Testis (tissue), 2 donors: ENCODE measurements at regions not wholly inside any gene's neighbourhood (a gene's known extent, or its start where the extent isn't known, plus 50 kb on each side); places are given as distances from the start of the nearest gene placed in this dataset.

Source experiments
- DNase-seq: peaks from one replicate; pipeline ENCODE4 v3.0.0-alpha.2; 2019
- H3K27ac ChIP-seq, 2 donors: fragments of 200-600 bp; sonication (generic); one replicate each; pipeline ENCODE4 v1.5.1; 2019
- H3K27me3 ChIP-seq: fragments of 200-600 bp; sonication (generic); one replicate; pipeline ENCODE4 v1.5.1; 2019
- H3K36me3 ChIP-seq: fragments of 200-600 bp; sonication (generic); one replicate; pipeline ENCODE4 v1.5.1; 2017; ENCODE audit warnings: low read depth; ENCODE audit errors: missing control alignments
- H3K4me1 ChIP-seq: fragments of 200-600 bp; sonication (generic); one replicate; pipeline ENCODE4 v1.5.1; 2019
- H3K4me3 ChIP-seq, 2 donors: fragments of 200-600 bp; sonication (generic); one replicate each; pipeline ENCODE4 v1.5.1; 2017 to 2019
- H3K9me3 ChIP-seq: fragments of 200-600 bp; sonication (generic); one replicate; pipeline ENCODE4 v1.5.1; 2017
- CTCF ChIP-seq, 3 experiments: fragments of 450-650 bp in 2 of 3; fragments of 200-600 bp in 1 of 3; sonication (generic) in 1 of 3; IDR thresholded peaks; one replicate each; pipeline ENCODE4 v1.5.1; 2016 to 2019; ENCODE audit warnings: antibody characterized with exemption in 3 of 3, mild to moderate bottlenecking in 2 of 3, moderate library complexity in 1 of 3
- POLR2A ChIP-seq: fragments of 450-650 bp; IDR thresholded peaks from one replicate; pipeline ENCODE4 v1.6.1; 2017; ENCODE audit warnings: antibody characterized with exemption, mild to moderate bottlenecking, moderate library complexity
- WGBS, 2 donors: methylation state at CpG; one replicate each; pipeline ENCODE4 v1.1.5; 2018; 5-methylcytosine and 5-hydroxymethylcytosine counted together
- intact Hi-C: fragments of 100-400 bp; cut with DNase I; formaldehyde crosslinking; loops from one replicate; pipeline ENCODE4 v1.15.1; 2023; ENCODE audit warnings: low total_unique reads

- no peaks in the 10 kb centered on the region for H3K27me3 ChIP-seq
- DNase-seq = no peak
- intact Hi-C loops = no loop called here
- H3K9me3 ChIP-seq = no peaks in the 10 kb centered on the region
- no peak overlapping the region for H3K27ac ChIP-seq
- no peaks in the 10 kb centered on the region for H3K36me3 ChIP-seq
- 92 to 93% methylated on average over 2 of the region's 2 CpGs for WGBS, 2 donors
- peaks cover 3% of the 10 kb centered on the region for H3K4me1 ChIP-seq
- TF ChIP-seq CTCF (IDR thresholded peaks at IDR 0.05) (no peak), POLR2A (no peak)
- no peak overlapping the region for H3K4me3 ChIP-seq
These were observed 60.9 kb upstream of the RASAL2 start for GRCh38 chr1:178033019-178033418.

DNA sequence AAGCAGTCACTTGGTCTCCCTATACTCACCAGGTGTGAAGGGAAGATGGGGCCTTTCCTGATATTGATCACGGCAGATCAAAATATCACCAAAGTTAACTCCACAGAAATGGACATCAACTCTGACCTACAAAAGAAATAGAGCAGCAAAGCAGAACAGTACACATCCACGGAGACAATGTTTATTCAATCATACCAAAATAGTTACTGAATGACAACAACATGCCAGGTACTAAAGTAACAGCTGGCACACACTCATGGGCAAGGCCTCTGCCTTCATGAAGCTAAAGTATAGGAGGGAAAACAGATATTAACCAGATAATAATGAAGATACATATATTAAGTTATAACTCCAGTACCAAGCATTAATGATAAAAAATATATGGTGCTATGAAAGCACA lies 59.2 kb upstream of the RASAL2 start:
- H3K4me3 ChIP-seq = no peak overlapping the region
- H3K9me3 ChIP-seq = no peaks in the 10 kb centered on the region
- intact Hi-C loops = no loop called here
- no peaks in the 10 kb centered on the region for H3K27me3 ChIP-seq
- WGBS, 2 donors = 73% methylated on average over 2 of the region's 2 CpGs
- DNase-seq = no peak
- H3K4me1 ChIP-seq = peaks cover 7% of the 10 kb centered on the region
- TF ChIP-seq POLR2A (no peak), CTCF (IDR thresholded peaks at IDR 0.05) (no peak)
- no peaks in the 10 kb centered on the region for H3K36me3 ChIP-seq
- no peak overlapping the region for H3K27ac ChIP-seq

- 91 to 93% methylated on average over 10 of the region's 10 CpGs for WGBS, 2 donors
- Histone ChIP-seq H3K27me3 (no peaks in the 10 kb centered on the region), H3K9me3 (no peaks in the 10 kb centered on the region), H3K4me3 (no peak overlapping the region), H3K27ac (no peak overlapping the region), H3K36me3 (no peaks in the 10 kb centered on the region), H3K4me1 (peaks cover 7% of the 10 kb centered on the region)
- no peak for TF ChIP-seq CTCF (IDR thresholded peaks at IDR 0.05)
- TF ChIP-seq POLR2A = no peak
- intact Hi-C loops = no loop called here
- DNase-seq = no peak
These were observed 57.8 kb upstream of the RASAL2 start for GRCh38 chr1:178036090-178036489.

DNA sequence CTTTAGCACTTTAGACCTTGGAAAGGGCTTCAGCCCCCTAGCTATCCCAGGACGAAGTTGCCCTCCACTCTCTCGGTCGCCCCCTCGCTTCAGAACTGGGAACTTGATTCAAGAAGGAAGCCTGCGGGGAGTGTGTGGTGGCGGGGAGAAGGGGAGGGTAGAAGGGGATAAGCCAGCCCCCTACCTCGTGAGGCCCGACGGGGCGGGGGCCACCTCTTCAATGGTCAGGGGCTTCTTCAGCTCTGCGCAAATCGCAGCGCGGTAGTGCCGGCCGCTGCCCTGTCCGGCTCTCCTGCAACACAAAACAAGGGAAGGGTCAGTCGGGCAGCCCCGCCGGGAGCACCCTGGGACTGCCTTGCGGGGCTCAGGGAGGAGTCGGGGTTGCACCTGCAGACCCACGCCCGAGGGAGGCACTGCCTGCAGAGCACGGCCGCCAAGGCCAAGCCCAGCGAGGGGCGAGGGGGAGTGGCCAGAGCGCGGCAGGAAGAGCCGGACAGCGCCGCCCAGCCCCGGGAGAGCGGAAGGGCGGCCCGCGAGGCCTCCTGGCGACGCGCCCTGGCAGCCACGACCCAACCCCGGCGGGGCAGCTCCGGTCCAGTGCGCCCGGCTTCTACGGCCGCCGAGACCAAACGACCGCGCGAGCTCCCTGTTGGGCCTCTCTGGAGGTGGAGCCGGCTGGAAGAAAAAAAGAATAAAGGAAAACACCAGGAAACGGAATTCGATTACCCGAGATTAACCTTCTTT lies 56.2 kb upstream of the RASAL2 start:
- Histone ChIP-seq H3K4me3 (peak overlapping the region; percentile 60 to 83), H3K4me1 (peaks cover 4% of the 10 kb centered on the region)
- TF ChIP-seq CTCF (IDR thresholded peaks at IDR 0.05) = peak in 1 of 3 experiments; percentile 35
- TF ChIP-seq POLR2A = no peak

DNA sequence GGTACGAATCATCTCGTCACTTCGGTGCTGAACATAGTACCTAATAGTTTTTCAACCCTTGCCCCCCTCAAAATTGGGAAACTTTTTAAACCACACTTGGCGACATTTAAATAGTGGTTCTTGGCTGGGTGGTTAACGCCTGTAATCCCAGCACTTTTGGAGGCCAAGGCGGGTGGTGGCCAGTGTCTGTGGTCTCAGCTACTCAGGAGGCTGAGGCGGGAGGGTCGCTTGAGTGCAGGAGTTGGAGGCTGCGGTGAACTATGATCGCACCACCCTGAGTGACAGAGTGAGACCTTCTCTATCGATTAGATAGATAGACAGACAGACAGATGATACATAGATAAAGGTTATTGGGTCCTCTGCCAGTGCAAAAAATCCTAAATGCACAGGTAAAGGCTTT lies 55.5 kb upstream of the RASAL2 start:
- Histone ChIP-seq H3K27ac (peak overlapping the region; percentile 64 to 77), H3K4me1 (peaks cover 4% of the 10 kb centered on the region), H3K9me3 (no peaks in the 10 kb centered on the region), H3K4me3 (peak overlapping the region; percentile 60 to 83), H3K27me3 (no peaks in the 10 kb centered on the region), H3K36me3 (no peaks in the 10 kb centered on the region)
- DNase-seq = no peak
- TF ChIP-seq POLR2A (no peak), CTCF (IDR thresholded peaks at IDR 0.05) (no peak)
- intact Hi-C loops = no loop called here
- 57 to 62% methylated on average over 11 of the region's 11 CpGs for WGBS, 2 donors

More for the DNA sequence above, 56.2 kb upstream of the RASAL2 start:
- 4 to 8% methylated on average over 21 to 58 of the region's 58 CpGs for WGBS, 2 donors
- Histone ChIP-seq H3K27me3 (no peaks in the 10 kb centered on the region), H3K36me3 (no peaks in the 10 kb centered on the region), H3K9me3 (no peaks in the 10 kb centered on the region), H3K27ac (peak overlapping the region; percentile 64 to 77)
- intact Hi-C loops = no loop called here
- peak; percentile 86 for DNase-seq
